AML-193 (cell line): ENCODE measurements at regions not wholly inside any gene's neighbourhood (a gene's known extent, or its start where the extent isn't known, plus 50 kb on each side); places are given as distances from the start of the nearest gene placed in this dataset.

ENCODE experiments used
- DNase-seq, 2 experiments: peaks; one replicate each; lab custom pipeline; 2025; lab: John Stamatoyannopoulos, UW

GRCh38 chr4:14621731-14622463, 380.4 kb upstream of the CPEB2 start:
- no peak for DNase-seq

- no peak for DNase-seq
These were observed 375.2 kb upstream of the CPEB2 start for GRCh38 chr4:14627038-14627437.

GRCh38 chr4:14631806-14632440, 370.4 kb upstream of the CPEB2 start:
- no peak for DNase-seq

- DNase-seq, result no peak
These were observed 365.7 kb upstream of the CPEB2 start for GRCh38 chr4:14636563-14636962.

- no peak for DNase-seq
These were observed 361.8 kb upstream of the CPEB2 start for GRCh38 chr4:14640476-14640875.

- no peak for DNase-seq
These were observed 360.4 kb upstream of the CPEB2 start for GRCh38 chr4:14641871-14642270.

- no peak for DNase-seq
These were observed 357.6 kb upstream of the CPEB2 start for GRCh38 chr4:14644580-14645282.

GRCh38 chr4:14646831-14647230, 355.4 kb upstream of the CPEB2 start:
- DNase-seq, result no peak

- no peak for DNase-seq
These were observed 352.2 kb upstream of the CPEB2 start for GRCh38 chr4:14650127-14650526.

GRCh38 chr4:14652522-14652921, 349.8 kb upstream of the CPEB2 start:
- no peak for DNase-seq

- no peak for DNase-seq
These were observed 348.9 kb upstream of the CPEB2 start for GRCh38 chr4:14653338-14653737.

GRCh38 chr4:14659286-14659685, 343.0 kb upstream of the CPEB2 start:
- DNase-seq, result no peak

GRCh38 chr4:14667624-14668151, 334.6 kb upstream of the CPEB2 start:
- no peak for DNase-seq

GRCh38 chr4:14668296-14668695, 334.0 kb upstream of the CPEB2 start:
- DNase-seq, result no peak

- DNase-seq, result no peak
These were observed 332.9 kb upstream of the CPEB2 start for GRCh38 chr4:14669371-14669770.

GRCh38 chr4:14671146-14671545, 331.1 kb upstream of the CPEB2 start:
- no peak for DNase-seq

GRCh38 chr4:14675279-14675985, 326.8 kb upstream of the CPEB2 start:
- no peak for DNase-seq

GRCh38 chr4:14679906-14680305, 322.4 kb upstream of the CPEB2 start:
- no peak for DNase-seq

- DNase-seq, result no peak
These were observed 321.0 kb upstream of the CPEB2 start for GRCh38 chr4:14681330-14681729.

- no peak for DNase-seq
These were observed 308.6 kb upstream of the CPEB2 start for GRCh38 chr4:14693728-14694127.

- no peak for DNase-seq
These were observed 307.0 kb upstream of the CPEB2 start for GRCh38 chr4:14695095-14695845.

GRCh38 chr4:14700083-14700482, 302.2 kb upstream of the CPEB2 start:
- DNase-seq, result no peak
